Globus pallidus (tissue), 1 donor: ENCODE measurements at regions not wholly inside any gene's neighbourhood (a gene's known extent, or its start where the extent isn't known, plus 50 kb on each side); places are given as distances from the start of the nearest gene placed in this dataset.

ENCODE experiments used
- DNase-seq: peaks from one replicate; pipeline ENCODE4 v3.0.0-alpha.2; 2015; ENCODE audit warnings: low spot score

GRCh38 chr10:4051641-4052151 is 266.7 kb upstream of the KLF6 start:
- DNase-seq: no peak

GRCh38 chr10:4051011-4051640 is 266.1 kb upstream of the KLF6 start:
- DNase-seq: peak; percentile 26

- DNase-seq: no peak
These were observed 265.1 kb upstream of the KLF6 start for GRCh38 chr10:4050061-4050460.

- DNase-seq: no peak
These were observed 264.3 kb upstream of the KLF6 start for GRCh38 chr10:4049348-4049747.

GRCh38 chr10:4048236-4048864 is 263.3 kb upstream of the KLF6 start:
- DNase-seq: no peak

GRCh38 chr10:4046712-4047354 is 261.8 kb upstream of the KLF6 start:
- no peak for DNase-seq

- DNase-seq: peak; percentile 12
These were observed 261.0 kb upstream of the KLF6 start for GRCh38 chr10:4046030-4046429.

GRCh38 chr10:4043897-4044665 is 259.1 kb upstream of the KLF6 start:
- no peak for DNase-seq

- DNase-seq: no peak
These were observed 256.6 kb upstream of the KLF6 start for GRCh38 chr10:4041635-4042034.

- no peak for DNase-seq
These were observed 253.0 kb upstream of the KLF6 start for GRCh38 chr10:4038000-4038399.

GRCh38 chr10:4035599-4035945 is 250.6 kb upstream of the KLF6 start:
- DNase-seq: no peak

GRCh38 chr10:4034907-4035598 is 250.0 kb upstream of the KLF6 start:
- DNase-seq: no peak

- DNase-seq: no peak
These were observed 248.4 kb upstream of the KLF6 start for GRCh38 chr10:4033341-4033896.

GRCh38 chr10:4029866-4030265 is 244.9 kb upstream of the KLF6 start:
- no peak for DNase-seq

GRCh38 chr10:4028854-4029583 is 244.0 kb upstream of the KLF6 start:
- DNase-seq: no peak

- no peak for DNase-seq
These were observed 243.0 kb upstream of the KLF6 start for GRCh38 chr10:4028027-4028471.

- DNase-seq: no peak
These were observed 240.3 kb upstream of the KLF6 start for GRCh38 chr10:4025339-4025738.

- DNase-seq: no peak
These were observed 239.7 kb upstream of the KLF6 start for GRCh38 chr10:4024516-4025245.

GRCh38 chr10:4024027-4024426 is 239.0 kb upstream of the KLF6 start:
- no peak for DNase-seq

- DNase-seq: no peak
These were observed 237.5 kb upstream of the KLF6 start for GRCh38 chr10:4022473-4022872.
